ENCODE measurements at regions not wholly inside any gene's neighbourhood (a gene's known extent, or its start where the extent isn't known, plus 50 kb on each side); places are given as distances from the start of the nearest gene placed in this dataset.
"Not testable (repeated sequence)": the region's sequence is repeated elsewhere in the genome, so short reads cannot be mapped to it uniquely, and the experiment has no call there.

- not testable (repeated sequence) for TF ChIP-seq CTCF (conservative IDR thresholded peaks at IDR 0.05); ZFX (IDR thresholded peaks at IDR 0.05)
These were observed 396.1 kb upstream of the TNRC6C start for GRCh38 chr17:77562361-77562760.

Data from C4-2B (cell line).